Natural killer cell treated with Interleukin-12 subunit alpha and Interleukin-12 subunit beta and Interleukin-15 and Interleukin-18, amount 100 ng/mL, for 72 hours (primary cell): ENCODE measurements at regions not wholly inside any gene's neighbourhood (a gene's known extent, or its start where the extent isn't known, plus 50 kb on each side); places are given as distances from the start of the nearest gene placed in this dataset.
"Not testable (repeated sequence)": the region's sequence is repeated elsewhere in the genome, so short reads cannot be mapped to it uniquely, and the experiment has no call there.

Source experiments
- ATAC-seq, 2 donors: fragments of 150-1000 bp; cut with Tn5 transposase in 1 of 2; sonication (Bioruptor Pico), chemical (Tn5 transposase) in 1 of 2; 2 replicates each; pipeline ENCODE4 v1.10.0; 2021
- DNase-seq: peaks from one replicate; pipeline ENCODE4 v3.0.0; 2022; ENCODE audit warnings: low spot score
- H3K27ac Mint-ChIP-seq, 2 donors: 1 replicate in 1 of 2; 2 replicates in 1 of 2; pipeline ENCODE4 v1.8.0; 2022; ENCODE audit warnings: mixed read lengths in 2 of 2, mild to moderate bottlenecking in 1 of 2, moderate library complexity in 1 of 2
- H3K27me3 Mint-ChIP-seq, 2 donors: 1 replicate in 1 of 2; 2 replicates in 1 of 2; pipeline ENCODE4 v1.8.0; 2022; ENCODE audit warnings: mixed read lengths in 2 of 2
- H3K36me3 Mint-ChIP-seq: one replicate; pipeline ENCODE4 v1.8.0; 2022; ENCODE audit warnings: mixed read lengths
- H3K4me1 Mint-ChIP-seq, 2 donors: 1 replicate in 1 of 2; 2 replicates in 1 of 2; pipeline ENCODE4 v1.8.0; 2022; ENCODE audit warnings: low read depth in 2 of 2, mixed read lengths in 2 of 2, mild to moderate bottlenecking in 1 of 2
- H3K4me3 Mint-ChIP-seq: one replicate; pipeline ENCODE4 v1.8.0; 2022; ENCODE audit warnings: mixed read lengths
- H3K9me3 Mint-ChIP-seq: 2 replicates; pipeline ENCODE4 v1.8.0; 2022; ENCODE audit warnings: mixed read lengths

DNA sequence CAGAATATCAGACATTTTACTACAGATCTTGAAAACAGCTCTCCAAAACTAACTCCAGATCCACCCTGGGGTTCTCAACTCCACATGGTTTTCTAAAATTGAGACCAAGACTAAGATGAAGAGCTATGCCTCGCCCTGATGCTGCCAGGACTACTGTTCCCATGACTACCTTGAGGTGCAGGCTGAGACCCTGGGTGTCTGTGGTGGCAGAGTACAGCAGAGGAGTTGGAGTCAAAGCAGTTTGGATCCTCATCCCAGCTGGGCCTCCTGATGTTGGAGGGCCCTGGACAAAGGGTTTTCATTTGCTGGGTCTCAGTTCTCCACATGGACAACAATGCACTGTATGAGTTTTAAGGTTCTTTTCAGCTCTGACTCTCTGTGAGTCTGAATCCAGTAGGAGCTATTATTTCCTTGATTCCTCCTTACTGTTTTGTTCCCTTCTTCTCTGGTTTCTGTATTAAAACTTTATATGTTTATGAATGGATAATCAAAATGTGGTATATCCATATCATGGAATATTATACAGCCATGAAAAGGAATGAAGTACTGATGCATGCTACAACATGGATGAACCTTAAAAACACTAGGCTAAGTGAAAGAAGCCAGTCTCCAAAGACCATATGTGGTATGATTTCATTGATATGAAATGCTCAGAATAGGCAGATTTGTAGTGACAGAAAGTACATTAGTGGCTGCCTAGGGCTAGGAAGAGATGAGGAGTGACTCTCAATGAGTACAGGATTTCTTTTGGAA lies 93.0 kb downstream of the CPN2 start:
- Mint-ChIP-seq H3K4me1 (peaks cover 13 to 18% of the 10 kb centered on the region in 2 donors), H3K9me3 (no peaks in the 10 kb centered on the region), H3K27me3 (no peaks in the 10 kb centered on the region), H3K27ac (no peak overlapping the region), H3K36me3 (no peaks in the 10 kb centered on the region), H3K4me3 (no peak overlapping the region)
- DNase-seq (no peak), ATAC-seq (no peak)

- no peak overlapping the region for H3K4me3 Mint-ChIP-seq
- H3K4me1 Mint-ChIP-seq = peaks cover 9 to 11% of the 10 kb centered on the region in 2 donors
- no peaks in the 10 kb centered on the region for H3K27me3 Mint-ChIP-seq
- H3K9me3 Mint-ChIP-seq = no peaks in the 10 kb centered on the region
- H3K36me3 Mint-ChIP-seq = no peaks in the 10 kb centered on the region
- no peak overlapping the region for H3K27ac Mint-ChIP-seq
- DNase-seq = no peak
- ATAC-seq = no peak
Measured at GRCh38 chr3:194259982-194260766, 91.0 kb downstream of the CPN2 start.

GRCh38 chr3:194261581-194262063 lies 89.5 kb downstream of the CPN2 start:
- Mint-ChIP-seq H3K4me1 (peaks cover 5 to 11% of the 10 kb centered on the region in 2 donors), H3K4me3 (no peak overlapping the region), H3K9me3 (no peaks in the 10 kb centered on the region), H3K27me3 (peaks cover 0 to 6% of the 10 kb centered on the region in 2 donors), H3K27ac (no peak overlapping the region), H3K36me3 (no peaks in the 10 kb centered on the region)
- no peak for DNase-seq
- no peak for ATAC-seq

DNA sequence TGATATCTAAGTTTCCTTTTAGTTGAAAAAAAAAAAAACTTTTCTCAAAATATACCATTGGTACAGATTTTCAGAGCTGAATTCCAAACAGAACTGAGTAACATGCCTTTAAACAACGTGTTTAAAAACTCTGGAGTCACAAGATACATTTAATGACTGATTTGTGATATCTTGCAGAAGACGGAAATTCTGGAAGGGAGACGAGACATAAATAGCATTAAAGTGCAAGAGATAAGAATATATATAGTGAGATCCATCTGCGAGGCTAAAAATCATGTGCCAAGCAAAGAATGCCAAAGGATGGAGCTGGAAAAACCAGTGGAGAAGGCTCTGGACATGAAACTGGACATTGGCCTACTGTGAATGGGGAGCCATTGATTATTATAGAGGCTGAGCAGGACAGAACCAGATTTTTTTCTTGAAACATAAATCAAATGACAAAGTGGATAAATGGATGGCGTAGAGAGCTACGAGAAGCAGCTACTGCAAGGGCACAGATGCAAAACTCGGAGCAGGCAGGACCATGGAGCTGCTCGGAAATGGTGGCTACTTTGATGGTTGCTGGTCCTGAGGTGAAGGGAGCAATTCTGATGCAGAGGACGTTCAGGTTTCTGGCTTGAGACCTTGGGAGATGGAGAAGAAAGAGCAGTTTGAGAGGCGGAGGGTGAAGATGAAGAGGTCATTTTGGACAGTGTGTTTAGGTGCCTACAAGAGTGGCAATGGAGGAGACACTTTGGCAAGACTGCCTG lies 88.8 kb downstream of the CPN2 start:
- Mint-ChIP-seq H3K27ac (no peak overlapping the region), H3K9me3 (no peaks in the 10 kb centered on the region), H3K4me3 (no peak overlapping the region), H3K27me3 (peaks cover 0 to 6% of the 10 kb centered on the region in 2 donors), H3K4me1 (peaks cover 5 to 11% of the 10 kb centered on the region in 2 donors), H3K36me3 (no peaks in the 10 kb centered on the region)
- DNase-seq = no peak
- ATAC-seq = no peak

- no peak overlapping the region for H3K4me3 Mint-ChIP-seq
- no peaks in the 10 kb centered on the region for H3K9me3 Mint-ChIP-seq
- peaks cover 5 to 11% of the 10 kb centered on the region in 2 donors for H3K4me1 Mint-ChIP-seq
- DNase-seq (no peak), ATAC-seq (no peak)
- H3K27me3 Mint-ChIP-seq = peaks cover 0 to 6% of the 10 kb centered on the region in 2 donors
- no peak overlapping the region for H3K27ac Mint-ChIP-seq
- H3K36me3 Mint-ChIP-seq = no peaks in the 10 kb centered on the region
Measured at GRCh38 chr3:194262925-194263305, 88.2 kb downstream of the CPN2 start.

- H3K9me3 Mint-ChIP-seq, DNase-seq, H3K27me3 Mint-ChIP-seq, ATAC-seq, H3K27ac Mint-ChIP-seq, H3K4me3 Mint-ChIP-seq, H3K36me3 Mint-ChIP-seq: not testable (repeated sequence)
- peaks cover 6 to 21% of the 10 kb centered on the region in 2 donors for H3K4me1 Mint-ChIP-seq
Measured at GRCh38 chr3:194264631-194265504, 86.3 kb downstream of the CPN2 start.

DNA sequence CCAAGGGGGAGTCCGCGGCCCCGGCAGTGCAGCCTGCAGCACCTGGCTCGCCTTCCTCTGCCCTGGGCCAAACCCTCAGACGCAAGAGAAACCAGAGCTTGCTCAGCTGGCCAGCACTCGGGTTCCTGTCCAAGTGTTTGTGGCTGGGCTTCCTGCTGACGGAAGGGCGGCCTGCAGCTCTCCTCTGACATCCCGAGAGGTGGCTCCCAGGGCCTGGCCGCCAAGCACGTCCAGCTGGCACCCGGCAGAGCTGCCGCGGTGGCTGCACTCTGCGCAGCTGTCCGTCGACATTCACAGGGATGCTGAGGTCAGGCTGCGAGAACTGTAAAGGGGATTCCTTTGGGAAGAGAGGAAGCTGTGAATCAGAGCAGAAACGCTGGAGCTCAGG lies 85.6 kb downstream of the CPN2 start:
- H3K4me1 Mint-ChIP-seq = peaks cover 11 to 25% of the 10 kb centered on the region in 2 donors
- H3K27me3 Mint-ChIP-seq = peaks cover 0 to 6% of the 10 kb centered on the region in 2 donors
- no peak overlapping the region for H3K27ac Mint-ChIP-seq
- no peak for DNase-seq
- no peaks in the 10 kb centered on the region for H3K9me3 Mint-ChIP-seq
- H3K36me3 Mint-ChIP-seq = no peaks in the 10 kb centered on the region
- peak; percentile 57 to 71 for ATAC-seq
- H3K4me3 Mint-ChIP-seq = no peak overlapping the region

- peaks cover 0 to 6% of the 10 kb centered on the region in 2 donors for H3K27me3 Mint-ChIP-seq
- no peaks in the 10 kb centered on the region for H3K36me3 Mint-ChIP-seq
- no peak overlapping the region for H3K27ac Mint-ChIP-seq
- peak; percentile 22 for DNase-seq
- no peak for ATAC-seq
- no peak overlapping the region for H3K4me3 Mint-ChIP-seq
- peaks cover 11 to 26% of the 10 kb centered on the region in 2 donors for H3K4me1 Mint-ChIP-seq
- no peaks in the 10 kb centered on the region for H3K9me3 Mint-ChIP-seq
Measured at GRCh38 chr3:194265996-194266964, 84.8 kb downstream of the CPN2 start.

- Mint-ChIP-seq H3K36me3 (no peaks in the 10 kb centered on the region), H3K27ac (no peak overlapping the region), H3K4me1 (peaks cover 11 to 26% of the 10 kb centered on the region in 2 donors), H3K4me3 (no peak overlapping the region), H3K9me3 (no peaks in the 10 kb centered on the region), H3K27me3 (peaks cover 0 to 6% of the 10 kb centered on the region in 2 donors)
- ATAC-seq (no peak), DNase-seq (peak; percentile 54)
Measured at GRCh38 chr3:194267744-194268653, 83.1 kb downstream of the CPN2 start.

GRCh38 chr3:194268654-194269512 lies 82.2 kb downstream of the CPN2 start:
- H3K4me3 Mint-ChIP-seq = peak overlapping the region; percentile 64
- ATAC-seq = no peak
- peaks cover 0 to 6% of the 10 kb centered on the region in 2 donors for H3K27me3 Mint-ChIP-seq
- no peaks in the 10 kb centered on the region for H3K36me3 Mint-ChIP-seq
- H3K27ac Mint-ChIP-seq = peak overlapping the region in 1 of 2 donors; percentile 79
- no peaks in the 10 kb centered on the region for H3K9me3 Mint-ChIP-seq
- H3K4me1 Mint-ChIP-seq = peaks cover 11 to 26% of the 10 kb centered on the region in 2 donors
- peak; percentile 28 for DNase-seq
